Fibroblast of lung (primary cell): ENCODE measurements at regions not wholly inside any gene's neighbourhood (a gene's known extent, or its start where the extent isn't known, plus 50 kb on each side); places are given as distances from the start of the nearest gene placed in this dataset.

Experiments used
- DNase-seq, 2 donors: peaks; one replicate each; pipeline versions ENCODE4 v3.0.0 to v3.0.0-alpha.2; 2010; ENCODE audit warnings: low read depth in 2 of 2
- H2AFZ ChIP-seq: 2 replicates; pipeline ENCODE4 v1.5.1; 2012; ENCODE audit warnings: low read length, control low read depth, inconsistent platforms
- H3K27ac ChIP-seq: 2 replicates; pipeline ENCODE4 v1.5.1; 2011; ENCODE audit warnings: low read length, control low read depth; ENCODE audit not compliant: insufficient read depth
- H3K27me3 ChIP-seq: 2 replicates; pipeline ENCODE4 v1.5.1; 2011; ENCODE audit warnings: mild to moderate bottlenecking, low read length; ENCODE audit not compliant: control insufficient read depth, insufficient read depth
- H3K36me3 ChIP-seq: 2 replicates; pipeline ENCODE4 v1.5.1; 2011; ENCODE audit warnings: low read length; ENCODE audit not compliant: control insufficient read depth, insufficient read depth
- H3K4me1 ChIP-seq: 2 replicates; pipeline ENCODE4 v1.5.1; 2011; ENCODE audit warnings: low read length; ENCODE audit not compliant: control insufficient read depth, insufficient read depth; ENCODE audit errors: extremely low read depth
- H3K4me2 ChIP-seq: 2 replicates; pipeline ENCODE4 v1.5.1; 2011; ENCODE audit warnings: low read length, control low read depth; ENCODE audit not compliant: insufficient read depth; ENCODE audit errors: extremely low read depth
- H3K4me3 ChIP-seq, 4 experiments: fragments of 200-600 bp in 1 of 4; sonication (generic) in 1 of 4; replicated peaks in 1 of 4; 2 replicates each; pipeline ENCODE4 v1.5.1; 2011 to 2016; ENCODE audit warnings: low read length in 4 of 4, low read depth in 3 of 4, mild to moderate bottlenecking in 3 of 4, control low read depth in 2 of 4, inconsistent platforms in 1 of 4, mixed read lengths in 1 of 4; ENCODE audit not compliant: insufficient read depth in 1 of 4; ENCODE audit errors: control extremely low read depth in 1 of 4
- H3K79me2 ChIP-seq: 2 replicates; pipeline ENCODE4 v1.5.1; 2012; ENCODE audit warnings: mild to moderate bottlenecking, low read length, inconsistent platforms; ENCODE audit not compliant: control insufficient read depth, insufficient read depth
- H3K9ac ChIP-seq: 2 replicates; pipeline ENCODE4 v1.5.1; 2011; ENCODE audit warnings: mild to moderate bottlenecking, low read length, control low read depth; ENCODE audit not compliant: insufficient read depth
- H3K9me3 ChIP-seq: 2 replicates; pipeline ENCODE4 v1.5.1; 2012; ENCODE audit warnings: low read depth, low read length; ENCODE audit not compliant: control insufficient read depth, insufficient read depth
- H4K20me1 ChIP-seq: 2 replicates; pipeline ENCODE4 v1.5.1; 2011; ENCODE audit warnings: low read length; ENCODE audit not compliant: control insufficient read depth, insufficient read depth; ENCODE audit errors: extremely low read depth
- CTCF ChIP-seq, 2 donors: IDR thresholded peaks in 1 of 2; conservative IDR thresholded peaks in 1 of 2; 1 replicate in 1 of 2; 2 replicates in 1 of 2; pipeline ENCODE4 v1.5.1; 2011 to 2012; ENCODE audit warnings: low read length in 2 of 2, control low read depth in 1 of 2, inconsistent platforms in 1 of 2, low read depth in 1 of 2, mild to moderate bottlenecking in 1 of 2
- EZH2 ChIP-seq: IDR thresholded peaks from 2 replicates; pipeline ENCODE4 v1.5.1; 2012; ENCODE audit warnings: low read length, control low read depth, mild to moderate bottlenecking; ENCODE audit errors: missing control alignments

- no peak overlapping the region for H3K4me3 ChIP-seq
Measured at GRCh38 chr6:113528111-113528510, 329.0 kb upstream of the MARCKS start.

GRCh38 chr6:113529196-113529595 is 327.9 kb upstream of the MARCKS start:
- Histone ChIP-seq H3K36me3 (no peaks in the 10 kb centered on the region), H3K79me2 (no peaks in the 10 kb centered on the region), H3K4me1 (peaks cover 4% of the 10 kb centered on the region), H3K27ac (no peak overlapping the region), H4K20me1 (no peaks in the 10 kb centered on the region), H3K9ac (no peak overlapping the region), H3K27me3 (no peaks in the 10 kb centered on the region), H3K9me3 (no peaks in the 10 kb centered on the region), H3K4me3 (no peak overlapping the region), H3K4me2 (no peak overlapping the region), H2AFZ (no peak overlapping the region)
- peak in 1 of 2 donors; percentile 66 for DNase-seq
- TF ChIP-seq EZH2 = no peak
- TF ChIP-seq CTCF (conservative IDR thresholded peaks at IDR 0.05 in 1 of 2, IDR thresholded peaks at IDR 0.05 in 1 of 2; ENCODE audit: low read depth in 1 of 2, low read length in 2 of 2) = no peak

More at GRCh38 chr6:113528111-113528510, 329.0 kb upstream of the MARCKS start:
- no peak overlapping the region for H3K4me2 ChIP-seq
- DNase-seq = no peak
- TF ChIP-seq CTCF (conservative IDR thresholded peaks at IDR 0.05 in 1 of 2, IDR thresholded peaks at IDR 0.05 in 1 of 2; ENCODE audit: low read depth in 1 of 2, low read length in 2 of 2) (no peak), EZH2 (no peak)
- H3K27ac ChIP-seq = no peak overlapping the region
- H3K9ac ChIP-seq = no peak overlapping the region
- H3K4me1 ChIP-seq = peaks cover 4% of the 10 kb centered on the region
- H2AFZ ChIP-seq = no peak overlapping the region
- H4K20me1 ChIP-seq = no peaks in the 10 kb centered on the region
- H3K27me3 ChIP-seq = no peaks in the 10 kb centered on the region
- no peaks in the 10 kb centered on the region for H3K36me3 ChIP-seq
- no peaks in the 10 kb centered on the region for H3K9me3 ChIP-seq
- H3K79me2 ChIP-seq = no peaks in the 10 kb centered on the region

GRCh38 chr6:113529879-113530278 is 327.3 kb upstream of the MARCKS start:
- no peak for DNase-seq
- Histone ChIP-seq H3K27me3 (no peaks in the 10 kb centered on the region), H3K79me2 (no peaks in the 10 kb centered on the region), H3K4me2 (no peak overlapping the region), H3K36me3 (no peaks in the 10 kb centered on the region), H3K9ac (no peak overlapping the region), H3K4me3 (no peak overlapping the region), H3K9me3 (no peaks in the 10 kb centered on the region), H3K4me1 (peaks cover 4% of the 10 kb centered on the region), H4K20me1 (no peaks in the 10 kb centered on the region), H3K27ac (no peak overlapping the region), H2AFZ (no peak overlapping the region)
- TF ChIP-seq CTCF (conservative IDR thresholded peaks at IDR 0.05 in 1 of 2, IDR thresholded peaks at IDR 0.05 in 1 of 2; ENCODE audit: low read depth in 1 of 2, low read length in 2 of 2) (no peak), EZH2 (no peak)
